Transverse colon (tissue), 4 donors: ENCODE measurements at regions not wholly inside any gene's neighbourhood (a gene's known extent, or its start where the extent isn't known, plus 50 kb on each side); places are given as distances from the start of the nearest gene placed in this dataset.

Experiments used
- DNase-seq: peaks from one replicate; pipeline ENCODE4 v3.0.0-alpha.2; 2019
- H3K27ac ChIP-seq, 4 donors: fragments of 200-600 bp; sonication (generic); 2 replicates each; pipeline ENCODE4 v1.5.1; 2016 to 2018; ENCODE audit warnings: inconsistent platforms in 4 of 4
- H3K27me3 ChIP-seq: fragments of 200-600 bp; sonication (generic); 2 replicates; pipeline ENCODE4 v1.5.1; 2017; ENCODE audit warnings: inconsistent platforms
- H3K36me3 ChIP-seq, 4 donors: fragments of 200-600 bp; sonication (generic); 2 replicates each; pipeline ENCODE4 v1.5.1; 2017 to 2019; ENCODE audit warnings: inconsistent platforms in 4 of 4
- H3K4me1 ChIP-seq, 4 donors: fragments of 200-600 bp; sonication (generic); 2 replicates each; pipeline ENCODE4 v1.5.1; 2017 to 2020; ENCODE audit warnings: inconsistent platforms in 4 of 4
- H3K4me3 ChIP-seq, 4 donors: fragments of 200-600 bp; sonication (generic); 1 replicate in 1 of 4; 2 replicates in 3 of 4; pipeline versions ENCODE4 v1.5.1 to v1.6.1; 2017 to 2019; ENCODE audit warnings: inconsistent platforms in 4 of 4
- H3K9me3 ChIP-seq, 2 donors: fragments of 200-600 bp; sonication (generic); 2 replicates each; pipeline ENCODE4 v1.5.1; 2017 to 2019; ENCODE audit warnings: inconsistent platforms in 2 of 2
- EP300 ChIP-seq: sonication (generic); formaldehyde crosslinking; IDR thresholded peaks from one replicate; pipeline ENCODE4 v1.6.1; 2017; ENCODE audit warnings: antibody characterized with exemption, low read depth
- POLR2A ChIP-seq: fragments of 450-650 bp; IDR thresholded peaks from one replicate; pipeline ENCODE4 v1.6.1; 2016; ENCODE audit warnings: antibody characterized with exemption, mild to moderate bottlenecking, moderate library complexity
- POLR2AphosphoS5 ChIP-seq, 3 donors: sonication (generic); formaldehyde crosslinking; IDR thresholded peaks; one replicate each; pipeline ENCODE4 v1.6.1; 2016; ENCODE audit warnings: antibody characterized with exemption in 3 of 3
- WGBS, 2 donors: methylation state at CpG; one replicate each; pipeline ENCODE4 v1.1.5; 2018; ENCODE audit warnings: low coverage in 1 of 2; 5-methylcytosine and 5-hydroxymethylcytosine counted together
- in situ Hi-C, 4 donors: fragments of 200-750 bp; cut with MboI; loops; one replicate each; pipeline versions ENCODE4 v1.15.0 to v1.15.1; 2017; ENCODE audit warnings: low sequenced_read_pairs in 3 of 4, low pct_ligation_motif_present in 1 of 4, low pct_unique_long_range_greater_than_20kb in 1 of 4
- intact Hi-C: fragments of 100-400 bp; cut with DNase I; formaldehyde crosslinking; loops from one replicate; pipeline ENCODE4 v1.15.1; 2023; ENCODE audit warnings: low total_unique reads
- TF ChIP-seq, protein P1 (sequence below), 5 experiments: fragments of 200-600 bp in 3 of 5; fragments of 450-650 bp in 2 of 5; sonication (generic) in 3 of 5; IDR thresholded peaks; 1 replicate in 2 of 5; 2 replicates in 3 of 5; pipeline ENCODE4 v1.5.1; 2016 to 2017; ENCODE audit warnings: antibody characterized with exemption in 5 of 5, inconsistent platforms in 3 of 5, mild to moderate bottlenecking in 2 of 5, moderate library complexity in 1 of 5

DNA sequence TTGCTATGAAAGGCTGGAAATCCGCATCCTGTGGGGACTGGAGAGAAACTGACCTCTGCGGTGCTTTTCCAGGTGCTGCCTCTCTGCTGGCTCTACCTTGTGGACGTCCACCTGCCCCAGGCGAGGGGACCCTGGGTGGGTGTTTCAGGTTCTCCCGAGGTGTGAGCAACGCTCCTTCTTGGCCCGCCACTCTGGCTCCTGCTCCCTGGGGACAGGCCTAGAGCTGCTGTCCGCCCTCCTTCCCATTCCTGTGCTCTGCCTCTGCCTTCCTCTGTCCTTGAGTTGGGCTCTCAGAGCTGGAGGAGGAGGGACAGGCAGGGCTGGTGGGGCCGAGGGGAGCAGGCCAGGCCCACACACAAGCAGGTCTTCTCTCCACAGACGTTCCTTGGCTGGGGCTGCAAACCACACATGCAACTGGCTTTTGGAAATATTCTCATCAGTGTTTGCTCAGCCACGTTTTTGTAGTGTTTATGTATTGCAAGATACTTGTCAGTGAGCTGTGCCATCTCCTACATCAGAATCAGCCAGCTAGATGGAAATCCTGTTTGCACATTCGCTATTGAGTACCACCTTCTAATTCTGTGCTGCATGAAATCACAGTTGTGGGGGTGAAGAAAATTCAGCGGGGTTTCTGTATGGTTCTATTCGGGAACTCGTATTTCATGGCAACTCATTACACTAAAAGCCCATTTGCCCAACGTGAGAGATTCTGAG is 1115.0 kb downstream of the BRD1 start:
- intact Hi-C loops (no loop called here), in situ Hi-C loops (no loop called here)
- no peak for DNase-seq
- TF ChIP-seq POLR2AphosphoS5 (IDR thresholded peaks at IDR 0.05) (no peak), POLR2A (no peak), EP300 (no peak)
- TF ChIP-seq, protein P1, sequence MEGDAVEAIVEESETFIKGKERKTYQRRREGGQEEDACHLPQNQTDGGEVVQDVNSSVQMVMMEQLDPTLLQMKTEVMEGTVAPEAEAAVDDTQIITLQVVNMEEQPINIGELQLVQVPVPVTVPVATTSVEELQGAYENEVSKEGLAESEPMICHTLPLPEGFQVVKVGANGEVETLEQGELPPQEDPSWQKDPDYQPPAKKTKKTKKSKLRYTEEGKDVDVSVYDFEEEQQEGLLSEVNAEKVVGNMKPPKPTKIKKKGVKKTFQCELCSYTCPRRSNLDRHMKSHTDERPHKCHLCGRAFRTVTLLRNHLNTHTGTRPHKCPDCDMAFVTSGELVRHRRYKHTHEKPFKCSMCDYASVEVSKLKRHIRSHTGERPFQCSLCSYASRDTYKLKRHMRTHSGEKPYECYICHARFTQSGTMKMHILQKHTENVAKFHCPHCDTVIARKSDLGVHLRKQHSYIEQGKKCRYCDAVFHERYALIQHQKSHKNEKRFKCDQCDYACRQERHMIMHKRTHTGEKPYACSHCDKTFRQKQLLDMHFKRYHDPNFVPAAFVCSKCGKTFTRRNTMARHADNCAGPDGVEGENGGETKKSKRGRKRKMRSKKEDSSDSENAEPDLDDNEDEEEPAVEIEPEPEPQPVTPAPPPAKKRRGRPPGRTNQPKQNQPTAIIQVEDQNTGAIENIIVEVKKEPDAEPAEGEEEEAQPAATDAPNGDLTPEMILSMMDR (IDR thresholded peaks at IDR 0.05) = no peak
- WGBS, 2 donors = 74 to 85% methylated on average over 4 to 16 of the region's 16 CpGs
- Histone ChIP-seq H3K4me1 (no peaks in the 10 kb centered on the region), H3K27ac (no peak overlapping the region), H3K36me3 (no peaks in the 10 kb centered on the region), H3K27me3 (no peaks in the 10 kb centered on the region), H3K4me3 (no peak overlapping the region), H3K9me3 (no peaks in the 10 kb centered on the region)

DNA sequence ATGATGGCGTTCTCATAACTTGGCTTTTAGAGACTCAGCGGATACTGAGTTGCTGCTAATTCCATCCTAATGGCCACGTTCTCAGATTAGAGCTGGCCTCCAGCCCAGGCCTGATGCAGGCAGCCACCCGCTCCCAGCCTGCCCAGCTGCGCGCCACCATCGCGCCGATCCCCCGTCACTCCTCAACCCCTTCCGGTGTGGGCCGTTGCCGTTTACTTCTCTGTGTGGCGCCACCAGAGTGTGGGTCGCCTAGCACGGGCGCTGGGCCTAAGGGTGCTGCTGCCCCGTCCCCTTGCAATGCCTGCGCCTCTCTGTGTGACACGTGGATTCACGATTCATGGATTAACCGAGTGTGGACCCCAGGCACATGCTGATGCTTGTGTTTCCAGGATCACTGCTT is 1116.0 kb downstream of the BRD1 start:
- in situ Hi-C loops = no loop called here
- intact Hi-C loops = no loop called here
- 94% methylated on average over 21 of the region's 22 CpGs; no CpG with 5 or more reads in 1 of the 2 donors for WGBS, 2 donors

DNA sequence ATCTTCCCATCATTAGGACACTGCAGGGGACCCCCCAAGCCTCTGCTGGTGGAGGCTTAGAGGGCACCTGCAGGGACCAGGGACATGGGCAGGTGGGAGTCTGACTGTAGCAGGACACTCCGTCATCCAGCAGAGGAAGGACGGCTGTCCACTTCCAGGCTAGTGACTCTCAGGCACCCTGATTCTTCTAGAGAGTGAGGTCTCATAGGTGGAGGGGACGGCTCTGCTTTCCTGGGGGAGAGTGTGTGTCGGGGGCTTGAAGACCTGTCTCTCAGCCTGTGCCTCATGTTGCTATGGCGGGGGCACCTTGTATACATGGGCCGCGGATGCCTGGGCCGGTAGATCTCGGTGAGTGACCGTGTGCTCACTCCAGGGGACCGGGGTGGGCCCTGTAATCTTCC is 1116.6 kb downstream of the BRD1 start:
- Histone ChIP-seq H3K4me1 (no peaks in the 10 kb centered on the region), H3K27me3 (no peaks in the 10 kb centered on the region), H3K4me3 (no peak overlapping the region), H3K9me3 (no peaks in the 10 kb centered on the region), H3K36me3 (no peaks in the 10 kb centered on the region), H3K27ac (no peak overlapping the region)
- WGBS, 2 donors = 80% methylated on average over 11 of the region's 11 CpGs; no CpG with 5 or more reads in 1 of the 2 donors
- TF ChIP-seq, protein P1 (IDR thresholded peaks at IDR 0.05) = no peak
- no peak for TF ChIP-seq EP300
- no peak for TF ChIP-seq POLR2A
- TF ChIP-seq POLR2AphosphoS5 (IDR thresholded peaks at IDR 0.05) = no peak
- in situ Hi-C loops = no loop called here
- no peak for DNase-seq
- intact Hi-C loops = no loop called here

More for the DNA sequence above, 1116.0 kb downstream of the BRD1 start:
- Histone ChIP-seq H3K27me3 (no peaks in the 10 kb centered on the region), H3K9me3 (no peaks in the 10 kb centered on the region), H3K27ac (no peak overlapping the region), H3K4me1 (no peaks in the 10 kb centered on the region), H3K4me3 (no peak overlapping the region), H3K36me3 (no peaks in the 10 kb centered on the region)
- no peak for DNase-seq
- TF ChIP-seq POLR2A (no peak), EP300 (no peak), POLR2AphosphoS5 (IDR thresholded peaks at IDR 0.05) (no peak)
- TF ChIP-seq, protein P1 (IDR thresholded peaks at IDR 0.05) = no peak

DNA sequence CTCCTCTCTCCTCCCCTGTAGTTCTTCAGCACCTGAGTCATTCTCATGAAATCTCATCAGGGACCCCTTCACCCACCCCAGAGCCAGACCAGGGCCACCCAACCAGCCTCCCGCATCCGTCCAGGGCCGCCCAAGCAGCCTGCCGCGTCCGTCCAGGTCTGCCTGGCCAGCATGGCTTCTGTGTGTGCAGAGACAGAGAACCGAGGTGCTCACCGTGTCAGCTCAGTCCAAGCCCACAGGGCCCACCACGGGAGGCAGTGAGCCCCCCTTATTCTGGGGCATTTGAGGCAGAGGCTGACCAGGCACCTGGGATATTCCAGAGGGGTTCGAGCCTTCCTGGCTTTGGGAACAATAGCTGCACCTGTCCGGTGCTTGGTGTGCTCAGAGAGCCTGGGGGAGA is 1117.3 kb downstream of the BRD1 start:
- Histone ChIP-seq H3K27me3 (no peaks in the 10 kb centered on the region), H3K9me3 (no peaks in the 10 kb centered on the region), H3K4me1 (no peaks in the 10 kb centered on the region), H3K27ac (no peak overlapping the region), H3K36me3 (no peaks in the 10 kb centered on the region), H3K4me3 (no peak overlapping the region)
- intact Hi-C loops (no loop called here), in situ Hi-C loops (no loop called here)
- WGBS, 2 donors = 97% methylated on average over 7 of the region's 11 CpGs; no CpG with 5 or more reads in 1 of the 2 donors
- DNase-seq = no peak
- TF ChIP-seq EP300 (no peak), POLR2AphosphoS5 (IDR thresholded peaks at IDR 0.05) (no peak)
